HG03280 (cell line): ENCODE measurements at regions not wholly inside any gene's neighbourhood (a gene's known extent, or its start where the extent isn't known, plus 50 kb on each side); places are given as distances from the start of the nearest gene placed in this dataset.

Experiments
- ATAC-seq: cut with Tn5 transposase; IDR thresholded peaks from one replicate; pipeline ENCODE4 v1.9.1; 2021; ENCODE audit warnings: mild to moderate bottlenecking, moderate library complexity; ENCODE audit not compliant: unreplicated experiment

DNA sequence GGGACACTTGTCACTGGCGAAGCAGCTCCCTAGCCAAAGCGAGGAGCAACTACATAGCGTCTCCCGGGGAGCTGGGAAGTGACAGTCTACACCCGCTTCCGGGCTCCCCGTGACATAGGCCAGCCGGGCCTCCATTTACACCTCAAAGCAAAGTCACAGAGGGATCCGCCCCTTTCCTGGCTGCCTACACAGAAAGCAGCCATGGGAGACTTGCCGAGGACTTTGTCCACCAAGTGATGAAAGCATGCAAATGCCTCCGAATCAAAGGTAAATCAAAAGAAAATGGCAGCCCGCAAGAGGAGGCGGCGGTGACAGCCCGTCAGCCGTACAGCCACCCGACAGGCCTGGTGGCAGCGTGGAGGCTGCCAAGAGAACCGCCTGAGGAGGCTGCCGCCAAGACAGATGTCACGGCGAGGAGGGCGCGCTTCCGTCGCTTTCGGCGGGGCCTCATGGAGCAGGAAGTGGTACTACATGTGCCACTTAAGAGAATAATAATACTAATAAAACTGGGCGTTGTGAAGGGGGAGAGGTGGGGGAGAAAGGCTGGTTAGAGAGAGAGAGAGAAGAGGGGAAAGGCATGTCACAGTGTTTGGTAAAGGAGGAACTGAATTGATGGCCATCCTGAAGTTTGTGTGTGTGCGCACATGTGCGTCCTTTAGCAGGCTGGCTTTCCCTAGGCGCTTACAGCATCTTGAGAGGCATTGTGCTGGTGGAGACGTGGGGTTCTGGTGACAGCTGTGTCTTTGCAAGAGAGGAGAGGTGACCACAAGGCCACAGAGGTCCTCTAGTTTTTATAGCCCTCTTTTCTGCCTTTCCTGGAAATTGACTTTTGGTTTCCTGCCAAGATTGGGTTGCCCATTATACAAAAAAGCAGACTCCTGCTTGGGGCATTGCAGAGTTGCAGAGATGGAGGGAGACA lies 661.7 kb downstream of the VRK1 start:
- no peak for ATAC-seq

DNA sequence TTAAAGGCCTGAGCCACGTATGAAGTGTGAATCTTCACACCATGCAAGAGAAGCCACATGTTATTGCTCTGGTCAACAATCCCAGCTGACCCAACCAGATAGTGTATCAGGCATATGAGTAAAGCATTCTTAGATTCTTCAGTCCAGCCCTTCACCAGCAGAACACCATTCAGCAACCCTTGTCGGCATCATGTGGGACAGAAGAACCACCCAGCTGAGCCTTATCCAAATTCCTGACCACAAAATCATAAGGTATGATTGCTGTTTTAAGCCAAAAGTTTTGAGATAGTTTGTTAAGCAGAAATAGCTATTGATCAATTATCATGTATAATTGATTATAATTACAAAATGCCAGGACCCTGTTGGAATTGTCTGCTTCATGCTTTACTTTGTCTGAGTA lies 664.9 kb downstream of the VRK1 start:
- ATAC-seq = no peak

DNA sequence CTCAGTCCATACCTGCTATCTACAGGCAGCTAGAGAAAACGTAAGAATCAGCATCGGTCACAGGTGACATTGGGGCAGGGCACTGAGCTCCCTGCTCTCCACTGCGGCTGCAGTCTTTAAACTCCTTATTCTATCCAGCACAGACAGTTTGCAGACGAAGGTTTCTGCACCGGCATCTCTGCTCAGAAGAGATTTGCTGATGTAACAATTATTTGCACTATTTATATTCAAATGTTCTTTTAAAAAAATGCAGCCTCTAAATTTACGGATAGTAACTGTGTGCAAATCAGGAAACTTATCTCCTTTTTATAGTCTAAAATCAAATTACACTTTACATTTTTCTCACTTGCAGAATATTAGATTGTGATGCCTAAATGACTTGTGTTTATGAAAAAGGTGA lies 671.0 kb downstream of the VRK1 start:
- no peak for ATAC-seq

DNA sequence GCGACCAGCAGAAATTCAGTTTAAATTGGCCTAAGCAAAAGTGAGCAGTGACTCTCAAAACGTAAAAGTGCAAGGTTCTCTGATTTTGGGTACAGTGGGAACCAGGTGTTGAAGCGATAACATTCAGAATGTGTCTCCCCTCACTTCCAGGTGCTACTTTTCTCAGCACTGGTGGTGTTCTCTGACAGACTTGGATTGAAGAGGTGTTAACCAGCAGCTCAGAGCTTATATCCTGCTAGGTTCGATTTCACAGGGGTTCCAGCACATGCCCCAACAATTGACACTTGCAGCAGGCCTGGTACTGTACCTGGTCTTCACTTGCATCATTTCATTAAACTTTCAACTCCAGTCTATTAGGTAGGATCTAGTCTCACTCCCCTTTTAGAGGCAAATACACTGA lies 680.2 kb downstream of the VRK1 start:
- ATAC-seq = no peak

DNA sequence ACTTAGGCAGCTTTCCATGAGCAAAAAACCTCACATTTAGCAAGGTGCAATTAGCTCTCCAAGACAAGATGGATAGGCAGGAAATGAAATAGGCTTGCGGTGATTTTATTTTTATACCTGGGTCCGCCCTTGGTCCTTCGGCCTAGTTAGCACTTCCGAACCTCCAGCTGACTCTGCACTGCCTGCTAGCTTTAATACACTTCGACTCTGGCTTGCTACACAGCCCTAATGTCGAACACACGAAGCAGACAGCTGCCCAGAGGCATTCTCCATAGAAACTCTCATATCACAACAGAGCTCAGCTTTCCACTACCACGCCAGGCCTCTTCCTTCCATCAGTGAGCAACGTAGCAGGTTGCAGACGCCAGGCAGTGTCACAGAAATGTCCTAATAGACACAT lies 688.0 kb downstream of the VRK1 start:
- ATAC-seq = no peak

DNA sequence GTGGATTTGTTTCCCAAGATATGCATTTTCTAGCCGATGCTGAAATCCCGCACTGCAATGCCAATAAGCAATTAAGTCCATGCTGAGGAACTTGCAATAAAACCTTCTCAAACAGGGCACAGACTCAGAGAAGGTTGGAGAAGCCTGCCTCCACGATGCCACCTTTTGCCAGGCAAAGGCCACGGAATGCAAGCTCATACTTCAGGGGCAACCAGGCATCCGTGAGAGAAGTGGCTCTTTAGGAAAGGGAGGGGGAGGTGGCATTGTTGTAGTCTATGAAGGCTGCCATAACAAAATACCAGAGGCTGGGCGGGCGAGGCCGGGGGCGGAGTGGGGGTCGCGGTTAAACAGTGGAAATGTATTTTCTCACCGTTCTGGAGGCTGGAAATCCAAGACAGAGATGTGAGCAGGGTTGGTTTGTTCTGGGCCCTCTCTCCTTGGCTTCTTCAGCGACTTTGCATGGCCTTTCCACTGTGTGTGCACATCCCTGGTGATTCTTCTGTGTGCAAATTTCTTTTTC lies 689.5 kb downstream of the VRK1 start:
- ATAC-seq = no peak

DNA sequence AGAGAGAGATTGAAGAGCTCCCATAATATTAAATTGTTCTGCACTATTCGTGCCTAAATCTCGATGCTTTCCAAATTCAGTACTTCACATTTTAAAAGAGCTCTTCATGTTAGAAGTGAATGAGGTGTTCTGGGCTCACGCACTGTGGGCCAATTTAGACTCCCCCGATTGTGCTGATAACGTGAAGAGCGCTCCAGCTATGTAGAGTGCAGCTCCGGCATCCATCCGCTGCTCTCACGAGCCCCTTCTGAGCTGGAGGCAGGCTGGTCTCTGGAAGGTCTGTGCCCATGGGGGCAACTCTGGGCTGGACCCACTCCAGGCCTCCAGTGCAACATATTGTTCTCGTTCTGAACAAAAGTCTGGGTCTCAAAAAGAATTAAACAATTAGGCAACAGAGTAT lies 692.6 kb downstream of the VRK1 start:
- ATAC-seq = no peak

DNA sequence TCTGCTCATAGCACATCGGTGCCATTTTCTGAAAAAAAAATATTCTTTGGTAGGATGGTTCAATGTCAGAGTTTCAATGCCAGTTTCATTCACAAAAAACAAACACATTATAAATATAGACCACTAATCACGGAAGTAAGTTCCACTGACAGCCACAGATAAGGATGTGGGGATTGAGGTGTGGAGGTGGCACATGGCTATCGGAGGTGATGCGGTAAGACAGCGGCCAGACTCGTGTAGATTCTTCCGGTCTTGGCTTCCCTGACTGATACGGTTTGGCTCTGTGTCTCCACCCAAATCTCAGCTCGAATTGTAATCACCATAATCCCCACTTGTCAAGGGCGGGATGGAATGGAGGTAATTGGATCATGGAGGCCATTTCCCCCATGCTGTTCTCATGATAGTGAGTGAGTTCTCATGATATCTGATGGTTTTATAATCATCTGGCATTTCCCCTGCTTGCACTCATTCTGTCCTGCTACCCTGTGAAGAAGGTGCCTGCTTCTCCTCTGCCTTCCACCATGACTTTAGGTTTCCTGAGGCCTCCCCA lies 693.4 kb downstream of the VRK1 start:
- no peak for ATAC-seq

DNA sequence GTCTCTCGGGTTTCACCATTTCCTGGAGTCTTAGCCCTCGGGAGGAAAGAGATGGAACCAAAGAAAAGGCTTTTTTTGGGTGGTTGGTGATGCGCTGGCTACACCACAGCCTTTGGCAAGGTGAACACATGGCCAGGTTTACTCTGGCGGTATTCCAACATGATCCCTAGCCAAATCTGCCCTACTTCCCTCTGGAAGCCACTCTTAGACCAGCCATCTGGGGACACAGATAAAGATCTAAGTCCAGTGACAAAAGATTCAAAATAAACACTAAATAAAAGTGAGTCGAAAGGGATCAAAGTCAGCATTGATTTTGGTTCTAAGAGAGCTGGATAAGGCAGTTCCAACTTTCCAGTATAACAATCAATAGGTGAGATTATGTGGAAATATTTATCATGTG lies 694.5 kb downstream of the VRK1 start:
- ATAC-seq = no peak

DNA sequence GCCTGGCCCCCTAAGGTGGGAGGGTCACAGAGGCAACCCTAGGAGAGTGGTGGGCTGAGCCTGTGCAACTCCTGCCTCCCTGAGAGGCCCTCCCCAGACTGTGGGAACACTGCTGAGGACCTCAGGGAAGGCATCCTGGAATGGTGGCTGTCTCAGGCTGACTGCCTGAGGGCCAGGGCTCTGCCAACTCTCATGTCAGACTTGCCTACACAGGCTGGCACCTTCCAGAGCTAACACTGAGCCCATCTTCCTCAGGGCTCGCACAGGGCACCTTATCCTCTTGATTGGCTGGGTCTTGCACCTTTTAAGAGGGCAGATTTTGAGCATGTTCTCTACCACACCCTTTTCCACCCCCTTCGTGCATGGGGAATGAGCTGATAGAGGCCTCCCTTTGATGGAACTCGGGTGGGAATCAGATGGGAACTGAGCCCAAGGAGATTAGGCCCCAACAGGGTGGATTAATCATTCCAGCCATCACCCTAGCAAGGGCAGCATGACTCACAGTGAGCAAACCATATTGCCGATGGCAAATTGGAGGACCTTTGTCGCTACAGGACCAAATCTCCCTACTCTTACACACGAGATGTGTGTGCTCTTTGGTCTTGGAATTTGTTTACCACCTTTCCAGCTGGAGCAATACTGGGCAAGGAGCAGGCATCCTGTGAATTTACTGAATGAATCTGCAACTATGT lies 702.8 kb downstream of the VRK1 start:
- ATAC-seq = no peak

DNA sequence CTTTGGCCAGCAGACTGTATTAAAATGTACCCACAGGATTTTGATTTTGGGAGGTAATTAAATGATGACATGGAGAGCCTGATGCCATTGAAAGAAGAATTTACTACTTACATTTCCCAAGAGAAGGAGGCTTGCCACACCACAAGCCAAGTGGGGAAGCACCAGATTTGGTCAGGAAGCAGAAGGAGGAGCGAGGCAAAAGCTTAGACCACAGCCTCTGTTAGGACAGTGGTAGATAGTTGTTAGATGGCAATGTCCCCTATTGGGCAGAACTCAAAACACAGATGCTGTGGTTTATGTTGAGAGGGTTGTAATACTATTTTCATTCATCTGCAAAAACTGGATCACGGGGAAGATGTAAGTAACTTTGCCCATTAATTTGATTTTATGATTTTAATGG lies 709.4 kb downstream of the VRK1 start:
- no peak for ATAC-seq

DNA sequence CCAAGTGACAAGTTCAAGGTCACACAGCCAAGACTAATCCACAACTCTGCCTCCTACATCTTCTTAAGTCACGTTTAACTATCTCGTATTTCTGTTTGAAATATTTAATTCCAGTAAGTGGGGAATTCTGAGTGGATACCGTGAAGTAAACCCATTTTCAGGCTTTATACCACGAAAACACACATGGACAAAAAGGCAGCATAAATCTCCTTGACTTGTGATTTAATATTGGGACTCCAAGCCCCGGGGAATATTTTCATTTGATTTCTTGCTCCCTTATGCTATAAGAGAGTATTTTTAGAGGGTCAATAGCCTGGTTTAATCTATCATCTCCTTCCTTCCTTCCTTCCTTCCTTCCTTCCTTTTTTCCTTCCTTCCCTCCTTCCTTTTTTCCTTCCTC lies 716.7 kb downstream of the VRK1 start:
- no peak for ATAC-seq

DNA sequence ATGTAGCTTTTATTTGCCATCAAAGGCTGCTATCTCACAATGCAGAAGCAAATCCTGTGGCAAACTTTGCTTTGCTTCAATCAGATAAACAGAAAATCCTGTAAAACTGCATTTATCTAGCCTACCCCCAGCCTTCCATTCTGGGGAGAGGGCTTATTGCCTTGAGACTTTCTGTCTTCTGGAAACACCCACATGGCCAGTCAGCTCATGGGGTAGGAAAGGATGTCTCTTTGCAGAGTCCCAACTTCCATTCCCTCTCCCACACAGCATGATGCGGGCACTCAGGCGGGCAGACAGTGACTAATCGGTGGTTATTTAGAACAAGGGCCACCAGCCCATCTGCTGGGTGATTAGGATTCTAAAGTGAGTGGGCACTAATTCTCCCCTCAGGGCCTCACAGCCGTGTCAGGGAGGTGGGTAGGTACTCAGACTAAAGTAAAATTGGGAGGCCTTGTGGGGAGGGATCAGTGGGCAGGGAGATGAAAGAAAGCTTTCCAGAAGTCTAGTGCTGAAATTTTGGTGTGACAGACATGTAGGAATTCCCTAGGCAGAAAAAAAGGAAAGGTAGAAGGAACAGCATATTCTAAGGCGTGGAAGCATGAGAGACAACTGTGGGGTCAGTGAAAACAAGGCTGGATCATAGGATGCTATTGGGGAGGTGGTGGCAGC lies 720.5 kb downstream of the VRK1 start:
- ATAC-seq = no peak

DNA sequence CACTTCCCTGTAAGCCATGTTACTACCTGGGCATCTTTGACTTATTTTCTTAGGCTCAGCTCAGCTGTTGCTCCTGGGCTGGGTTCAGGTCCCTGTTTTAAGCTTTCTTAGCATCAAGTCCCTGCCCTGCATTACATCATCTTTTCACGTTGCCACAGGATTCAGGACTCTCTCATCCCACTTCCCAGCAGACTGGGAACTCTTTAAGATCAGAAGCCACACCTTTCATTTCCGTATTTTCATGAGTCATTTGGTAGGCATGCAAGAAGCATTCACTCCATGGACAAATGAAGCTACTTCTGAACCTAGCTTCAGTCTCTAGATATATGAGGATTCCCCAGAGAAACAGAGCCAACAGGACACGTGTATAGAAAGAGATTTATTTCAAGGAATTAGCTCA lies 726.8 kb downstream of the VRK1 start:
- ATAC-seq = no peak

DNA sequence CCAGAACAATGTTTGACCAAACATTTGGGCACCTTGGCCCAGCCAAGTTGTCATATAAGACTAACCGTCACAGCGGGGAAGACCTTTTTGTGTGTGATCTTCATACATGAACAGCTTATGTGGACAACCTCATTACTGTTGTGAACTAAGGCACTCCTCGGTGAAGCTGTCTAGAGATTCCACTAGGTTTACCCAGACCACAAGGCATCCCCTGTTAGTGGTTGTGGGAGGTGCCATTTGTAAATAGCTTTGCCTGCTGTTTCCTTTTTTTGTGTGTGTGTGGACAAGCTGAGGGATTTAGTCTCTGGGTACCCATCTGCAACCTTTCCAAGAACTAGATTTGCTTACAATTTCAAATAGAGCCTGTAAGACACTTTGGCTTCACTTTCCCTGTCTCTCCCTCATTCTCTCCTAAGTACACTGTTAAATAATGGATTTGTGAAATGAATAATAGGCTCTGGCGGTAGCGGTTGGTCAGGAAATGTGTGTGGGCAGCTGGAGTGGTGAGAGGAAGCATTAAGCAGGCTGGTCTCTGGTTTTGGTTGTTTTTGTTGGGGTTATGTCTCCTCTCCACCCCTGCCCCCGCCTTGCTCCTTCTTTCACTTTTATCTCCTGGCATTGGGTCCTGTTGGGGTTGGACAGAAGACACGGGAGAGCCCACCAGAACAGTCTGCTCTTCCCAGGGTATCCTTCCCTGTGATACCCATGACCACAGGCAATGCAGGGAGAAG lies 727.6 kb downstream of the VRK1 start:
- no peak for ATAC-seq

DNA sequence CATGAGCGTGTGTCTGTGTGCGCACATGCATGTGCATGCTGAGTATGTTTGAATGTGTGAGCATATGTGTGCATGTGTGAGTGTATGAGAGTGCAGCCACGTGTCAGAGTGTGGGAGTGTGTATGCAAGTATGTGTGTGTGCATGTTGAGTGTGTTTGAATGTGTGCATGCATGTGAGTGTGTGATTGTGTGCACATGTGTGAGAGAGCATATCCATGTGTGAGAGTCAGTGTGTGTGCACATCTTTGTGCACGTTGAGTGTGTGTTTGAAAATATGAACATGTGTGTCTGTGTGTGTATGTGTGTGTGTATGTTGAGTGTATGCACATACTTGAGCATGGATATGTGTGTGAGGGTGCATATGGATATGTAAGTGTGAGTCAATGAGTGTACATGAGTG lies 730.8 kb downstream of the VRK1 start:
- no peak for ATAC-seq

DNA sequence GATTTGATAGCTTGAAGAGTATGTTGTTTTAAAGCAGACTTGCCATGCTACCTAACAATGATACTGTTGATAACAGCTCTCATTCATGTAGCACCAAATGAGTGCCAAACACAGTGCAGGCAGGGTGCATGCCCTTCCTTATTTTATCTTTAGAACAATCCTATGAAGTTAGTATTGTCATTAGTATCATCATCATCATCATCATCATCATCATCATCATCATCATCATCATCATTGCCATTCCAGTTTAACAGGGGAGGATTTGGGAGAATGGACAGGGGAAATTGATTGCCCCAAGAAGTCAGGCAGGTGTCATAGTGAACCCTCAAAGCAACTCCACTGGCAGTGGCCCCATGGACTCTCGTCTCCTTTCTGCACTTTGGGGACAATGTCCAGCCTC lies 734.9 kb downstream of the VRK1 start:
- no peak for ATAC-seq

DNA sequence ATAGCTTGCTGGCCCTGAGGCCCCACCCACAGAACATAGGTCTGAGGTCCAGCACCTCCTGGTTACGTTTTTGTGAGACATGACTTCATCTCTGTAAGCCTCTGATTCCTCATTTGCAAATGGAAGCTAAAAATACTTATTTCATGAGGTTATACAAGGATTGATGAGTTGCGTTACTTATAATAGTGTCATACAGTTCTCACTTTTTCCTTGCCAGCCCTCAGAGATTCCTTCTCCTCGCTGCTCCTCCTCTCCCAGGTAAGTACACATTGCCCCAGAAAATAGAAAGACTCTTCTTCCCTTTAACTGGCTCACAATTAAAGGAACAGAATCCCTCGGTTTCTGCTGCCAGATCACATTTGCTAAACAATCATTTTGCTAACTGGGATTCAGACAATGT lies 739.2 kb downstream of the VRK1 start:
- ATAC-seq = no peak

DNA sequence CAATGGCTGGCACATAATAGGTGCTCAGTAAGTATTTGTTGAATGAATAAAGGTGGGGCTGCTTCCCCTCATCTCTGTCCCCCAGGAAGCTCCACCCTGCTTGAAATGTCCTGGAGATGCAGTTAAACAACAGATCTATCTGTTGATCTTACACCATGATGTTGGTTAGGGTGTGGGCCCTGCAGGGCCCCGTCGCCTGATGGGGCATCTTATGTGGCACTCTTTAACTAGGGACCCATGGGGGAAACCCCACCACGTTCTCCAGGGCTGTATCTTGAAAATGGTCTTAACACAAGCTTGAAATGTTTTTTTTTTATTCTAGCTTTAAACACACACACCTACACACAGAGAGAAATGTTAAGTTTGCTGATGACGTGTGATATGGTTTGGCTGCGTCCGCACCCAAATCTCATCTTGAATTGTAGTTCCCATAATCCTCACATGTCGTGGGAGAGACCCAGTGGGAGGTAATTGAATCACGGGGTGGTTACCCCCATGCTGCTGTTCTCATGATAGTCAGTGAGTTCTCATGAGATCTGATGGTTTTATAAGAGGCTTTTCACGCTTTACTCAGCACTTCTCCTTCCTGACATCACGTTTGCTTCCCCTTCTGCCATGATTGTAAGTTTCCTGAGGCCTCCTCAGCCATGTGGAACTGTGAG lies 741.7 kb downstream of the VRK1 start:
- no peak for ATAC-seq

DNA sequence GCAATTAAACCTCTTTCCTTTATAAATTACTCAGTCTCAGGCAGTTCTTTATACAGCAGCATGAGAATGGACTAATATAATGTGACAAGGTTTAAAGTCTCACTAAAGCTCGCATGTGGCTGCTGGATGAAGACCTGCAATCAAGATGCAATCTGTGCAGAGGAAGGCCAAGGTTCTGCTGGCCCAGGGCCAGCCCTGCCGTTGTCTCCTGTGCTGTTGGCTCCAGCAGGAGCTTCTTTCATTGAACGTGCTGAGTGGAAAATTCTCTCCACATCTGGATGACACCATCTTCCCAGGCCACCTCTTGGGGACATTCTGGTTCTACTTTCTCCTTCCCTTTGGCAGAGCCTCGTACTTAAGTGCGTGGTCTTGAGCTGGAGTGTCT lies 742.2 kb downstream of the VRK1 start:
- ATAC-seq = no peak
